ENCODE measurements at regions not wholly inside any gene's neighbourhood (a gene's known extent, or its start where the extent isn't known, plus 50 kb on each side); places are given as distances from the start of the nearest gene placed in this dataset.

DNA sequence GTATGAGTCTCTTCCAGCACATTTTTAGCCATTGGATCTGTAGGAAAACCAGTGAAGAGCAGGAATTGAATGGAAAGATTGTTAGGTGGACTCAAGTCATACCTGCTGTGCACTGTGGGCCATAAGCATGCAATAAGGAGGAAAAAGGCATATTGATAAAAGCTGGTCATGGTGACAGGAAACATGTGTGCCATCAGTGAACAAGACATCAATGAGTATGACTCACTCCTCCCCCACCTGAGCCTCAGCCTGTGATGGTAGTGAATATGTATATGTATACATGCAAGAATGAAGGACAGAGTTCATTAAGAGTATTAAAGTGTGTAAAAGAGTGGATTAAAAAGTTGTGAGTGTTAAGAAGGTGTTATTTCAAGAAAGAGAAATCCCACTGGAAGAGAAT lies 164.5 kb downstream of the TMEM38B start:
- TF ChIP-seq, protein P1, sequence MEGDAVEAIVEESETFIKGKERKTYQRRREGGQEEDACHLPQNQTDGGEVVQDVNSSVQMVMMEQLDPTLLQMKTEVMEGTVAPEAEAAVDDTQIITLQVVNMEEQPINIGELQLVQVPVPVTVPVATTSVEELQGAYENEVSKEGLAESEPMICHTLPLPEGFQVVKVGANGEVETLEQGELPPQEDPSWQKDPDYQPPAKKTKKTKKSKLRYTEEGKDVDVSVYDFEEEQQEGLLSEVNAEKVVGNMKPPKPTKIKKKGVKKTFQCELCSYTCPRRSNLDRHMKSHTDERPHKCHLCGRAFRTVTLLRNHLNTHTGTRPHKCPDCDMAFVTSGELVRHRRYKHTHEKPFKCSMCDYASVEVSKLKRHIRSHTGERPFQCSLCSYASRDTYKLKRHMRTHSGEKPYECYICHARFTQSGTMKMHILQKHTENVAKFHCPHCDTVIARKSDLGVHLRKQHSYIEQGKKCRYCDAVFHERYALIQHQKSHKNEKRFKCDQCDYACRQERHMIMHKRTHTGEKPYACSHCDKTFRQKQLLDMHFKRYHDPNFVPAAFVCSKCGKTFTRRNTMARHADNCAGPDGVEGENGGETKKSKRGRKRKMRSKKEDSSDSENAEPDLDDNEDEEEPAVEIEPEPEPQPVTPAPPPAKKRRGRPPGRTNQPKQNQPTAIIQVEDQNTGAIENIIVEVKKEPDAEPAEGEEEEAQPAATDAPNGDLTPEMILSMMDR (IDR thresholded peaks at IDR 0.05), result no peak
- no peak for TF ChIP-seq POLR2A (IDR thresholded peaks at IDR 0.05)
- Histone ChIP-seq H3K27ac (no peak overlapping the region), H3K4me3 (no peak overlapping the region), H3K27me3 (no peaks in the 10 kb centered on the region), H3K4me1 (peaks cover 0 to 4% (median 0%) of the 10 kb centered on the region in 12 donors), H3K9me3 (no peaks in the 10 kb centered on the region), H3K36me3 (no peaks in the 10 kb centered on the region)
- intact Hi-C loops (cut with DNase I), result no loop called here
- no peak for ATAC-seq
- DNase-seq, result no peak

DNA sequence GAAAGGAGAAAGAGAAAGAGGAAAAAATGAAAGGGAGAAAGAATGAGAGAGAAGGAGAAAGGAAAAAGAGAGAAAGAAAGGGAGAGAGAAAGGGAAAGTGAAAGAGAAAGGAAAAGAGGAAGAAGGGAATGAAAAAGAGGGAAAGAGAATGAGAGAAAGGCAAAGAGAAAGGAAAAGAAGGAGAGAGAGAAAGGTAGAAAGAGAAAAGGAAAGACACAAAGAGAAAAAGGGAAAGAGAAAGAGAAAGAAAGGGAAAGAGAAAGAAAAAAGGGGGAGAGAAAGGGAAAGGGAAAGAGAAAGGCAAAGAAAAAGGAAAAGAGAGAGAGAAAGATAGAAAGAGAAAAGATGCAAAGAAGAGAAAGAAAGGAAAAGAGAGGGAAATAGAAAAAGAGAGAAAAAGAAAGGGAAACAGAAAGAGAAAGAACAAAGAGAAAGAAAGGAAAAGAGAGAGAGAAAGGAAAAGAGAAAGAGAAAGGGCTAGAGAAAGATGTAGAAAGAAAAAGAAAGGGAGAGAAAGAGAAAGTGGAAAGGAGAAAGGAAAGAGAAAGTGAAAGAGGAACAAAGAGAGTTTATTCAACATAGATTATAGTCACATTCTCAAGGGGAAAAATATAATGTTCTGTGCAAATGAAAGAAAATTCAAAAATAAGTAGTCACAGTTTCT lies 165.2 kb downstream of the TMEM38B start:
- H3K27ac ChIP-seq, result peak overlapping the region in 1 of 12 donors; percentile 58
- no peak overlapping the region for H3K4me3 ChIP-seq
- H3K36me3 ChIP-seq, result no peaks in the 10 kb centered on the region
- no peaks in the 10 kb centered on the region for H3K9me3 ChIP-seq
- no peaks in the 10 kb centered on the region for H3K27me3 ChIP-seq
- H3K4me1 ChIP-seq, result peaks cover 0 to 4% (median 0%) of the 10 kb centered on the region in 12 donors
- DNase-seq (no peak), ATAC-seq (no peak)
- TF ChIP-seq POLR2A (IDR thresholded peaks at IDR 0.05), result no peak
- TF ChIP-seq, protein P1 (IDR thresholded peaks at IDR 0.05), result no peak
- intact Hi-C loops (cut with DNase I), result no loop called here

DNA sequence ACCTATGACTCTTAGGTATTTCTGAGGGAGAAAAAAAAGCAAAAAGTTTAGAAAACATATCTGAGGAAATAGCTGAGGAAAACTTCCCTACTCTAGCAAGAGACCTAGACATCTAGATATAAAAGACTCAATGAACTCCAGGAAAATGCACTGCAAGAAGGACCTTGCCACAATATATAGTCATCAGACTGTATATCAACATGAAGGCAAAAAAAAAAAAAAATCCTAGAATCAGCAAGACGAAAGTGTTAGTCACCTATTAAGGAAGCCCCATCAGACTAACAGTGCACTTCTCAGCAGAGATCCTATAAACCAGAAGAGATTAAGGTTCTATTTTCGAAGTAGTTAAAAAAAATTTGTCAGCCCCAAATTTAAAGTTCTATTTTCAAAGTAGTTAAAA lies 166.2 kb downstream of the TMEM38B start:
- intact Hi-C loops (cut with DNase I), result no loop called here
- no peak for TF ChIP-seq POLR2A (IDR thresholded peaks at IDR 0.05)
- TF ChIP-seq, protein P1 (IDR thresholded peaks at IDR 0.05), result no peak
- ATAC-seq (no peak), DNase-seq (no peak)
- no peaks in the 10 kb centered on the region for H3K36me3 ChIP-seq
- no peaks in the 10 kb centered on the region for H3K27me3 ChIP-seq
- H3K4me3 ChIP-seq, result no peak overlapping the region
- WGBS, 4 donors, result 85 to 92% (median 88%) methylated on average over 2 of the region's 2 CpGs
- peaks cover 0 to 12% (median 0%) of the 10 kb centered on the region in 12 donors for H3K4me1 ChIP-seq
- no peak overlapping the region for H3K27ac ChIP-seq
- H3K9me3 ChIP-seq, result no peaks in the 10 kb centered on the region

DNA sequence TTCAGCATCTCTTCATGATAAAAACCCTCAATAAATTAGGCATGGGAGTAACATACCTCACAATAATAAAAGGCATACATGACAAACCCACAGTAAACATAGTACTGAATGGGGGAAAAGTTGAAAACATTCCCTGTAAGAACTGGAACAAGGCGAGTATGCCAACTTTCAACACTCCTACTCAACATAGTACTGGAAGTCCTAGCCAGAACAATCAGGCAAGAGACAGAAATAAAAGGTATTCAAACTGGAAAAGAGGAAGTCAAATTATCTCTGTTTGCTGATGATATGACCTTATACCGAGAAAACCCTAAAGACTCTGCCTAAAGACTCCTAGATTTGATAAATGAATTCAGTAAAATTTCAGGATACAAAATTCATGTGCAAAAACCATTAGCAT lies 167.6 kb downstream of the TMEM38B start:
- ATAC-seq, result peak in 3 of 4 donors; percentile 22 to 44 (median 24)
- 14 to 40% (median 20%) methylated on average over 2 of the region's 2 CpGs for WGBS, 4 donors
- H3K9me3 ChIP-seq, result no peaks in the 10 kb centered on the region
- H3K4me1 ChIP-seq, result peaks cover 0 to 12% (median 0%) of the 10 kb centered on the region in 12 donors
- TF ChIP-seq POLR2A (IDR thresholded peaks at IDR 0.05), result no peak
- TF ChIP-seq, protein P1 (IDR thresholded peaks at IDR 0.05), result no peak
- no peaks in the 10 kb centered on the region for H3K27me3 ChIP-seq
- intact Hi-C loops (cut with DNase I), result no loop called here
- no peak for DNase-seq
- no peaks in the 10 kb centered on the region for H3K36me3 ChIP-seq
- H3K27ac ChIP-seq, result no peak overlapping the region
- H3K4me3 ChIP-seq, result no peak overlapping the region

Measured in heart left ventricle (tissue), 16 donors.